Prostate gland (tissue), 2 donors: ENCODE measurements at regions not wholly inside any gene's neighbourhood (a gene's known extent, or its start where the extent isn't known, plus 50 kb on each side); places are given as distances from the start of the nearest gene placed in this dataset.

Source experiments
- CTCF ChIP-seq, 4 experiments: fragments of 200-600 bp in 2 of 4; fragments of 450-650 bp in 2 of 4; sonication (generic) in 2 of 4; IDR thresholded peaks; 1 replicate in 3 of 4; 2 replicates in 1 of 4; pipeline ENCODE4 v1.5.1; 2016 to 2019; ENCODE audit warnings: antibody characterized with exemption in 4 of 4, mild to moderate bottlenecking in 2 of 4, moderate library complexity in 2 of 4
- POLR2A ChIP-seq: fragments of 450-650 bp; IDR thresholded peaks from one replicate; pipeline ENCODE4 v1.6.1; 2016; ENCODE audit warnings: antibody characterized with exemption, mild to moderate bottlenecking
- POLR2AphosphoS5 ChIP-seq: sonication (generic); formaldehyde crosslinking; IDR thresholded peaks from one replicate; pipeline ENCODE4 v1.6.1; 2017; ENCODE audit warnings: antibody characterized with exemption

GRCh38 chr6:19478992-19479391, 358.2 kb upstream of the ID4 start:
- TF ChIP-seq POLR2AphosphoS5 (no peak), POLR2A (no peak), CTCF (IDR thresholded peaks at IDR 0.05) (no peak)
